HepG2 (cell line): ENCODE measurements at regions not wholly inside any gene's neighbourhood (a gene's known extent, or its start where the extent isn't known, plus 50 kb on each side); places are given as distances from the start of the nearest gene placed in this dataset.

ENCODE experiments used
- ATRX ChIP-seq: sonication (generic); formaldehyde crosslinking; IDR thresholded peaks from 2 replicates; pipeline ENCODE4 v1.4.0; 2020; ENCODE audit warnings: missing genetic modification reagents, borderline replicate concordance
- CBFB ChIP-seq: sonication (generic); formaldehyde crosslinking; IDR thresholded peaks from 2 replicates; pipeline ENCODE4 v1.4.0; 2020; ENCODE audit warnings: missing genetic modification reagents
- ELF4 ChIP-seq: sonication (generic); formaldehyde crosslinking; IDR thresholded peaks from 2 replicates; pipeline ENCODE4 v1.5.0; 2020; ENCODE audit warnings: missing genetic modification reagents, mild to moderate bottlenecking, moderate library complexity, borderline replicate concordance
- HNRNPK ChIP-seq: fragments of 200-400 bp; formaldehyde crosslinking; IDR thresholded peaks from 2 replicates; pipeline ENCODE4 v1.6.1; 2018; ENCODE audit warnings: low read length, low read depth, moderate library complexity, mild to moderate bottlenecking; ENCODE audit not compliant: poor library complexity, severe bottlenecking
- JUN ChIP-seq: sonication (generic); formaldehyde crosslinking; IDR thresholded peaks from 2 replicates; pipeline ENCODE4 v1.4.0; 2020; ENCODE audit warnings: mild to moderate bottlenecking, missing genetic modification reagents
- NCOR1 ChIP-seq: fragments of 200-600 bp; sonication (generic); IDR thresholded peaks from 2 replicates; pipeline ENCODE4 v1.7.0; 2017; ENCODE audit warnings: antibody characterized with exemption, low read length, borderline replicate concordance
- NFIB ChIP-seq: sonication (generic); formaldehyde crosslinking; IDR thresholded peaks from 2 replicates; pipeline ENCODE4 v1.9.0; 2021; ENCODE audit warnings: missing genetic modification reagents, mild to moderate bottlenecking, borderline replicate concordance
- RFX5 ChIP-seq: IDR thresholded peaks from 2 replicates; pipeline ENCODE4 v1.6.1; 2011; ENCODE audit warnings: low read depth, low read length, improper control_type of control experiment
- SAP130 ChIP-seq: IDR thresholded peaks from 2 replicates; pipeline ENCODE4 v1.6.1; 2016; ENCODE audit warnings: low read depth
- SPEN ChIP-seq: sonication (generic); formaldehyde crosslinking; IDR thresholded peaks from 2 replicates; pipeline ENCODE4 v1.5.1; 2020; ENCODE audit warnings: low read depth, mild to moderate bottlenecking, missing genetic modification reagents
- THAP11 ChIP-seq: IDR thresholded peaks from 2 replicates; pipeline ENCODE4 v1.6.1; 2016; ENCODE audit warnings: missing biosample characterization, missing genetic modification reagents
- THAP8 ChIP-seq: sonication (generic); formaldehyde crosslinking; IDR thresholded peaks from 2 replicates; pipeline ENCODE4 v1.5.1; 2020; ENCODE audit warnings: missing genetic modification reagents, mild to moderate bottlenecking, borderline replicate concordance
- U2AF2 ChIP-seq: fragments of 200-400 bp; formaldehyde crosslinking; IDR thresholded peaks from 2 replicates; pipeline ENCODE4 v1.6.1; 2017; ENCODE audit warnings: low read depth, mild to moderate bottlenecking, low read length
- ZBTB8A ChIP-seq: sonication (generic); formaldehyde crosslinking; IDR thresholded peaks from 2 replicates; pipeline ENCODE4 v1.4.0; 2020; ENCODE audit warnings: mild to moderate bottlenecking, low read depth, missing genetic modification reagents, borderline replicate concordance
- ZNF10 ChIP-seq: sonication (generic); formaldehyde crosslinking; IDR thresholded peaks from 2 replicates; pipeline ENCODE4 v1.4.0; 2020; ENCODE audit warnings: mild to moderate bottlenecking, low read depth, missing genetic modification reagents, borderline replicate concordance
- ZNF225 ChIP-seq: sonication (generic); formaldehyde crosslinking; IDR thresholded peaks from 2 replicates; pipeline ENCODE4 v1.4.0; 2020; ENCODE audit warnings: mild to moderate bottlenecking, missing genetic modification reagents
- ZNF761 ChIP-seq: sonication (generic); formaldehyde crosslinking; conservative IDR thresholded peaks from 2 replicates; pipeline ENCODE4 v1.4.0; 2020; ENCODE audit warnings: mild to moderate bottlenecking, missing genetic modification reagents
- ZSCAN31 ChIP-seq: sonication (generic); formaldehyde crosslinking; IDR thresholded peaks from 2 replicates; pipeline ENCODE4 v1.5.0; 2020; ENCODE audit warnings: low read depth, mild to moderate bottlenecking, missing genetic modification reagents
- TF ChIP-seq, protein P1 (sequence below): sonication (generic); formaldehyde crosslinking; IDR thresholded peaks from 2 replicates; pipeline ENCODE4 v1.5.0; 2020; ENCODE audit warnings: mild to moderate bottlenecking, missing genetic modification reagents
- TF ChIP-seq, protein P2 (sequence below): sonication (generic); formaldehyde crosslinking; IDR thresholded peaks from 2 replicates; pipeline ENCODE4 v1.5.0; 2020; ENCODE audit warnings: mild to moderate bottlenecking, missing genetic modification reagents, borderline replicate concordance
- TF ChIP-seq, protein P3 (sequence below): sonication (generic); formaldehyde crosslinking; IDR thresholded peaks from 2 replicates; pipeline ENCODE4 v1.4.0; 2020; ENCODE audit warnings: mild to moderate bottlenecking, missing genetic modification reagents

- no peak for TF ChIP-seq THAP8 (CRISPR knock-in tag)
- TF ChIP-seq JUN (CRISPR knock-in tag): peak; percentile 84
- TF ChIP-seq, protein P1, sequence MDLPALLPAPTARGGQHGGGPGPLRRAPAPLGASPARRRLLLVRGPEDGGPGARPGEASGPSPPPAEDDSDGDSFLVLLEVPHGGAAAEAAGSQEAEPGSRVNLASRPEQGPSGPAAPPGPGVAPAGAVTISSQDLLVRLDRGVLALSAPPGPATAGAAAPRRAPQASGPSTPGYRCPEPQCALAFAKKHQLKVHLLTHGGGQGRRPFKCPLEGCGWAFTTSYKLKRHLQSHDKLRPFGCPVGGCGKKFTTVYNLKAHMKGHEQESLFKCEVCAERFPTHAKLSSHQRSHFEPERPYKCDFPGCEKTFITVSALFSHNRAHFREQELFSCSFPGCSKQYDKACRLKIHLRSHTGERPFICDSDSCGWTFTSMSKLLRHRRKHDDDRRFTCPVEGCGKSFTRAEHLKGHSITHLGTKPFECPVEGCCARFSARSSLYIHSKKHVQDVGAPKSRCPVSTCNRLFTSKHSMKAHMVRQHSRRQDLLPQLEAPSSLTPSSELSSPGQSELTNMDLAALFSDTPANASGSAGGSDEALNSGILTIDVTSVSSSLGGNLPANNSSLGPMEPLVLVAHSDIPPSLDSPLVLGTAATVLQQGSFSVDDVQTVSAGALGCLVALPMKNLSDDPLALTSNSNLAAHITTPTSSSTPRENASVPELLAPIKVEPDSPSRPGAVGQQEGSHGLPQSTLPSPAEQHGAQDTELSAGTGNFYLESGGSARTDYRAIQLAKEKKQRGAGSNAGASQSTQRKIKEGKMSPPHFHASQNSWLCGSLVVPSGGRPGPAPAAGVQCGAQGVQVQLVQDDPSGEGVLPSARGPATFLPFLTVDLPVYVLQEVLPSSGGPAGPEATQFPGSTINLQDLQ (CRISPR knock-in tag): peak; percentile 81
- peak; percentile 88 for TF ChIP-seq SAP130 (CRISPR knock-in tag)
- 0 out of 2 replicates have a peak, but pooled peaks have one; percentile 18 for TF ChIP-seq U2AF2
- TF ChIP-seq ATRX: no peak
- peak; percentile 98 for TF ChIP-seq NCOR1
- TF ChIP-seq ELF4 (CRISPR knock-in tag): no peak
- TF ChIP-seq THAP11: peak; percentile 83
- no peak for TF ChIP-seq HNRNPK
- peak; percentile 89; the same call in 1 of the 2 replicates for TF ChIP-seq SPEN (CRISPR knock-in tag)
- TF ChIP-seq, protein P2, sequence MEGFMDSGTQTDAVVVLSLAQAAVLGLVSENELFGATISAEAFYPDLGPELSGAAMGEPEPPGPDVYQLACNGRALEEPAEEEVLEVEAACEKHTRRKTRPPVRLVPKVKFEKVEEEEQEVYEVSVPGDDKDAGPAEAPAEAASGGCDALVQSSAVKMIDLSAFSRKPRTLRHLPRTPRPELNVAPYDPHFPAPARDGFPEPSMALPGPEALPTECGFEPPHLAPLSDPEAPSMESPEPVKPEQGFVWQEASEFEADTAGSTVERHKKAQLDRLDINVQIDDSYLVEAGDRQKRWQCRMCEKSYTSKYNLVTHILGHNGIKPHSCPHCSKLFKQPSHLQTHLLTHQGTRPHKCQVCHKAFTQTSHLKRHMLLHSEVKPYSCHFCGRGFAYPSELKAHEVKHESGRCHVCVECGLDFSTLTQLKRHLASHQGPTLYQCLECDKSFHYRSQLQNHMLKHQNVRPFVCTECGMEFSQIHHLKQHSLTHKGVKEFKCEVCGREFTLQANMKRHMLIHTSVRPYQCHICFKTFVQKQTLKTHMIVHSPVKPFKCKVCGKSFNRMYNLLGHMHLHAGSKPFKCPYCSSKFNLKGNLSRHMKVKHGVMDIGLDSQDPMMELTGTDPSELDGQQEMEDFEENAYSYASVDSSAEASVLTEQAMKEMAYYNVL (CRISPR knock-in tag): peak; percentile 87
- peak; percentile 73; the same call in 1 of the 2 replicates for TF ChIP-seq ZNF761
- TF ChIP-seq NFIB: no peak
- no peak for TF ChIP-seq RFX5
- TF ChIP-seq, protein P3, sequence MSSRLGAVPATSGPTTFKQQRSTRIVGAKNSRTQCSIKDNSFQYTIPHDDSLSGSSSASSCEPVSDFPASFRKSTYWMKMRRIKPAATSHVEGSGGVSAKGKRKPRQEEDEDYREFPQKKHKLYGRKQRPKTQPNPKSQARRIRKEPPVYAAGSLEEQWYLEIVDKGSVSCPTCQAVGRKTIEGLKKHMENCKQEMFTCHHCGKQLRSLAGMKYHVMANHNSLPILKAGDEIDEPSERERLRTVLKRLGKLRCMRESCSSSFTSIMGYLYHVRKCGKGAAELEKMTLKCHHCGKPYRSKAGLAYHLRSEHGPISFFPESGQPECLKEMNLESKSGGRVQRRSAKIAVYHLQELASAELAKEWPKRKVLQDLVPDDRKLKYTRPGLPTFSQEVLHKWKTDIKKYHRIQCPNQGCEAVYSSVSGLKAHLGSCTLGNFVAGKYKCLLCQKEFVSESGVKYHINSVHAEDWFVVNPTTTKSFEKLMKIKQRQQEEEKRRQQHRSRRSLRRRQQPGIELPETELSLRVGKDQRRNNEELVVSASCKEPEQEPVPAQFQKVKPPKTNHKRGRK (CRISPR knock-in tag): no peak; the same call in 1 of the 2 replicates
- TF ChIP-seq ZSCAN31 (CRISPR knock-in tag): no peak; the same call in 1 of the 2 replicates
- TF ChIP-seq ZNF10 (CRISPR knock-in tag): no peak
- no peak for TF ChIP-seq ZBTB8A (CRISPR knock-in tag)
- no peak; the same call in 1 of the 2 replicates for TF ChIP-seq ZNF225 (CRISPR knock-in tag)
- peak; percentile 91 for TF ChIP-seq CBFB (CRISPR knock-in tag)
Measured at GRCh38 chr2:8125741-8126711, 555.8 kb upstream of the ID2 start (continued).
